B cell (primary cell): ENCODE measurements at regions not wholly inside any gene's neighbourhood (a gene's known extent, or its start where the extent isn't known, plus 50 kb on each side); places are given as distances from the start of the nearest gene placed in this dataset.

Source experiments
- EZH2 ChIP-seq: IDR thresholded peaks from 2 replicates; pipeline ENCODE4 v1.6.1; 2012; ENCODE audit warnings: borderline replicate concordance, low read depth, mild to moderate bottlenecking, moderate library complexity, low read length; ENCODE audit not compliant: insufficient read depth, poor library complexity, severe bottlenecking
- TF ChIP-seq, protein P1 (sequence below): fragments of 200-600 bp; IDR thresholded peaks from one replicate; pipeline ENCODE4 v1.8.0; 2022; ENCODE audit warnings: antibody characterized with exemption, mild to moderate bottlenecking

DNA sequence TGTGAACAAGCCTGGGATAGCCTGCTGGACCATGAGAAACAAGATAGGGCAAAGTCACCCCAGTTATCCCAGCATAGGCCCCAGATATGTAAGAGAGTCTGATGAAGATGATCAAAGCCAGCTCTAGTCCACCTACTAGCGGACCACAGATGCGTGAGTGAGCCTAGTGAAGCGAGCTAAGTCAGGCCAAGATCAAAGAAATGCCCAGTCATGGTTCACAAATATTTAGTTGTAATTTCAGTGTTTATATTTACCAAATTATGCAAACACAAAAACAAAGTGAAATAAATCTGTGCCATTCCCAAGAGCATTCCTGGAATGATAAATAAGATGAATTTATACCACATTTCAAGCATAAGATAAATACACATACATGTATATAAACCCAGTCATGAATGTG lies 308.1 kb upstream of the CTNNB1 start:
- TF ChIP-seq, protein P1, sequence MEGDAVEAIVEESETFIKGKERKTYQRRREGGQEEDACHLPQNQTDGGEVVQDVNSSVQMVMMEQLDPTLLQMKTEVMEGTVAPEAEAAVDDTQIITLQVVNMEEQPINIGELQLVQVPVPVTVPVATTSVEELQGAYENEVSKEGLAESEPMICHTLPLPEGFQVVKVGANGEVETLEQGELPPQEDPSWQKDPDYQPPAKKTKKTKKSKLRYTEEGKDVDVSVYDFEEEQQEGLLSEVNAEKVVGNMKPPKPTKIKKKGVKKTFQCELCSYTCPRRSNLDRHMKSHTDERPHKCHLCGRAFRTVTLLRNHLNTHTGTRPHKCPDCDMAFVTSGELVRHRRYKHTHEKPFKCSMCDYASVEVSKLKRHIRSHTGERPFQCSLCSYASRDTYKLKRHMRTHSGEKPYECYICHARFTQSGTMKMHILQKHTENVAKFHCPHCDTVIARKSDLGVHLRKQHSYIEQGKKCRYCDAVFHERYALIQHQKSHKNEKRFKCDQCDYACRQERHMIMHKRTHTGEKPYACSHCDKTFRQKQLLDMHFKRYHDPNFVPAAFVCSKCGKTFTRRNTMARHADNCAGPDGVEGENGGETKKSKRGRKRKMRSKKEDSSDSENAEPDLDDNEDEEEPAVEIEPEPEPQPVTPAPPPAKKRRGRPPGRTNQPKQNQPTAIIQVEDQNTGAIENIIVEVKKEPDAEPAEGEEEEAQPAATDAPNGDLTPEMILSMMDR = no peak
- no peak for TF ChIP-seq EZH2
